ENCODE measurements at regions not wholly inside any gene's neighbourhood (a gene's known extent, or its start where the extent isn't known, plus 50 kb on each side); places are given as distances from the start of the nearest gene placed in this dataset.

DNA sequence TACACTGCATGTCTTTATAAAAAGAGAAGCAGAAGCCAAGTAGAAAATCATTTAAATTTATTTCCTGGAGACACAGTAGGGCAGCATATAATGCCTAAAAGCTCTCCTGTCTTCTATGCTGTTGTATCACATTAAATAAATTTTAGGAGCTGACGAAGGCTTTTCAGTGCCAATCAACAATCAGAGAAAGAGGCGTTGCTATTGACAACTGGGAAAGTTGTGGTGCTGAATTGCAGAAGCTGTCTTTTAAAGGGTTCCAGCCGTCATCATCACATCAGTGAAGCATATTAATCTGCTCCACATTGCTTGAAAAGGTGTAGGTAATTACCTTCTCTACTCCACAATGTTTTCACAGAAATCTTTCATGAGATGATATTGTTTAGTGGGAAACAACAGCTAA is 103.9 kb downstream of the FSCB start:
- no peak for DNase-seq (ENCODE audit: low spot score)
- Histone ChIP-seq H3K4me2 (ENCODE audit: low read depth, low read length) (no peak overlapping the region), H4K20me1 (ENCODE audit: insufficient read depth, low read length) (no peaks in the 10 kb centered on the region), H3K4me3 (replicated peaks in 1 of 3; ENCODE audit: insufficient read depth in 1 of 3, low read depth in 2 of 3, low read length in 3 of 3) (no peak overlapping the region), H3K27me3 (ENCODE audit: control insufficient read depth in 1 of 2, insufficient read depth in 2 of 2, low read length in 2 of 2) (no peaks in the 10 kb centered on the region), H3K4me1 (ENCODE audit: insufficient read depth, low read length) (no peaks in the 10 kb centered on the region), H3K9me3 (ENCODE audit: low read length) (peaks cover 18% of the 10 kb centered on the region), H3K79me2 (ENCODE audit: insufficient read depth, low read length) (no peaks in the 10 kb centered on the region), H3K27ac (ENCODE audit: extremely low read length, insufficient read depth, low read length) (no peak overlapping the region), H3K36me3 (replicated peaks in 1 of 2; ENCODE audit: control insufficient read depth in 1 of 2, insufficient read depth in 2 of 2, low read length in 2 of 2) (no peaks in the 10 kb centered on the region), H3K9ac (ENCODE audit: insufficient read depth, low read depth, low read length) (no peak overlapping the region), H2AFZ (ENCODE audit: low read length) (no peak overlapping the region)
- in situ Hi-C loops (cut with HindIII; ENCODE audit: extremely low pct_ligation_motif_present, low pct_unique_long_range_greater_than_20kb) (no loop called here), intact Hi-C loops (cut with micrococcal nuclease; ENCODE audit: unreplicated experiment) (no loop called here)
- TF ChIP-seq RFX5 (IDR thresholded peaks at IDR 0.05; ENCODE audit: low read depth, low read length) (no peak), ZNF430 (CRISPR knock-in tag; IDR thresholded peaks at IDR 0.05) (no peak), STAT5B (CRISPR knock-in tag; IDR thresholded peaks at IDR 0.05) (no peak), NFKBIZ (CRISPR knock-in tag; IDR thresholded peaks at IDR 0.05) (no peak), ZNF484 (CRISPR knock-in tag; IDR thresholded peaks at IDR 0.05; ENCODE audit: borderline replicate concordance, low read depth) (no peak), ARNTL (CRISPR knock-in tag; IDR thresholded peaks at IDR 0.05) (no peak), HDAC1 (CRISPR knock-in tag; IDR thresholded peaks at IDR 0.05) (no peak), ZFP62 (CRISPR knock-in tag; IDR thresholded peaks at IDR 0.05) (no peak), AKAP8 (CRISPR knock-in tag; IDR thresholded peaks at IDR 0.05) (no peak)
- TF ChIP-seq, protein P1, sequence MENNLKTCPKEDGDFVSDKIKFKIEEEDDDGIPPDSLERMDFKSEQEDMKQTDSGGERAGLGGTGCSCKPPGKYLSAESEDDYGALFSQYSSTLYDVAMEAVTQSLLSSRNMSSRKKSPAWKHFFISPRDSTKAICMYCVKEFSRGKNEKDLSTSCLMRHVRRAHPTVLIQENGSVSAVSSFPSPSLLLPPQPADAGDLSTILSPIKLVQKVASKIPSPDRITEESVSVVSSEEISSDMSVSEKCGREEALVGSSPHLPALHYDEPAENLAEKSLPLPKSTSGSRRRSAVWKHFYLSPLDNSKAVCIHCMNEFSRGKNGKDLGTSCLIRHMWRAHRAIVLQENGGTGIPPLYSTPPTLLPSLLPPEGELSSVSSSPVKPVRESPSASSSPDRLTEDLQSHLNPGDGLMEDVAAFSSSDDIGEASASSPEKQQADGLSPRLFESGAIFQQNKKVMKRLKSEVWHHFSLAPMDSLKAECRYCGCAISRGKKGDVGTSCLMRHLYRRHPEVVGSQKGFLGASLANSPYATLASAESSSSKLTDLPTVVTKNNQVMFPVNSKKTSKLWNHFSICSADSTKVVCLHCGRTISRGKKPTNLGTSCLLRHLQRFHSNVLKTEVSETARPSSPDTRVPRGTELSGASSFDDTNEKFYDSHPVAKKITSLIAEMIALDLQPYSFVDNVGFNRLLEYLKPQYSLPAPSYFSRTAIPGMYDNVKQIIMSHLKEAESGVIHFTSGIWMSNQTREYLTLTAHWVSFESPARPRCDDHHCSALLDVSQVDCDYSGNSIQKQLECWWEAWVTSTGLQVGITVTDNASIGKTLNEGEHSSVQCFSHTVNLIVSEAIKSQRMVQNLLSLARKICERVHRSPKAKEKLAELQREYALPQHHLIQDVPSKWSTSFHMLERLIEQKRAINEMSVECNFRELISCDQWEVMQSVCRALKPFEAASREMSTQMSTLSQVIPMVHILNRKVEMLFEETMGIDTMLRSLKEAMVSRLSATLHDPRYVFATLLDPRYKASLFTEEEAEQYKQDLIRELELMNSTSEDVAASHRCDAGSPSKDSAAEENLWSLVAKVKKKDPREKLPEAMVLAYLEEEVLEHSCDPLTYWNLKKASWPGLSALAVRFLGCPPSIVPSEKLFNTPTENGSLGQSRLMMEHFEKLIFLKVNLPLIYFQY (CRISPR knock-in tag; IDR thresholded peaks at IDR 0.05; ENCODE audit: borderline replicate concordance) = no peak
- TF ChIP-seq, protein P2, sequence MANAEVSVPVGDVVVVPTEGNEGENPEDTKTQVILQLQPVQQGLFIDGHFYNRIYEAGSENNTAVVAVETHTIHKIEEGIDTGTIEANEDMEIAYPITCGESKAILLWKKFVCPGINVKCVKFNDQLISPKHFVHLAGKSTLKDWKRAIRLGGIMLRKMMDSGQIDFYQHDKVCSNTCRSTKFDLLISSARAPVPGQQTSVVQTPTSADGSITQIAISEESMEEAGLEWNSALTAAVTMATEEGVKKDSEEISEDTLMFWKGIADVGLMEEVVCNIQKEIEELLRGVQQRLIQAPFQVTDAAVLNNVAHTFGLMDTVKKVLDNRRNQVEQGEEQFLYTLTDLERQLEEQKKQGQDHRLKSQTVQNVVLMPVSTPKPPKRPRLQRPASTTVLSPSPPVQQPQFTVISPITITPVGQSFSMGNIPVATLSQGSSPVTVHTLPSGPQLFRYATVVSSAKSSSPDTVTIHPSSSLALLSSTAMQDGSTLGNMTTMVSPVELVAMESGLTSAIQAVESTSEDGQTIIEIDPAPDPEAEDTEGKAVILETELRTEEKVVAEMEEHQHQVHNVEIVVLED (CRISPR knock-in tag; IDR thresholded peaks at IDR 0.05; ENCODE audit: borderline replicate concordance) = no peak
- TF ChIP-seq, protein P3, sequence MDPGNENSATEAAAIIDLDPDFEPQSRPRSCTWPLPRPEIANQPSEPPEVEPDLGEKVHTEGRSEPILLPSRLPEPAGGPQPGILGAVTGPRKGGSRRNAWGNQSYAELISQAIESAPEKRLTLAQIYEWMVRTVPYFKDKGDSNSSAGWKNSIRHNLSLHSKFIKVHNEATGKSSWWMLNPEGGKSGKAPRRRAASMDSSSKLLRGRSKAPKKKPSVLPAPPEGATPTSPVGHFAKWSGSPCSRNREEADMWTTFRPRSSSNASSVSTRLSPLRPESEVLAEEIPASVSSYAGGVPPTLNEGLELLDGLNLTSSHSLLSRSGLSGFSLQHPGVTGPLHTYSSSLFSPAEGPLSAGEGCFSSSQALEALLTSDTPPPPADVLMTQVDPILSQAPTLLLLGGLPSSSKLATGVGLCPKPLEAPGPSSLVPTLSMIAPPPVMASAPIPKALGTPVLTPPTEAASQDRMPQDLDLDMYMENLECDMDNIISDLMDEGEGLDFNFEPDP (CRISPR knock-in tag; conservative IDR thresholded peaks at IDR 0.05) = no peak
- TF ChIP-seq, protein P4, sequence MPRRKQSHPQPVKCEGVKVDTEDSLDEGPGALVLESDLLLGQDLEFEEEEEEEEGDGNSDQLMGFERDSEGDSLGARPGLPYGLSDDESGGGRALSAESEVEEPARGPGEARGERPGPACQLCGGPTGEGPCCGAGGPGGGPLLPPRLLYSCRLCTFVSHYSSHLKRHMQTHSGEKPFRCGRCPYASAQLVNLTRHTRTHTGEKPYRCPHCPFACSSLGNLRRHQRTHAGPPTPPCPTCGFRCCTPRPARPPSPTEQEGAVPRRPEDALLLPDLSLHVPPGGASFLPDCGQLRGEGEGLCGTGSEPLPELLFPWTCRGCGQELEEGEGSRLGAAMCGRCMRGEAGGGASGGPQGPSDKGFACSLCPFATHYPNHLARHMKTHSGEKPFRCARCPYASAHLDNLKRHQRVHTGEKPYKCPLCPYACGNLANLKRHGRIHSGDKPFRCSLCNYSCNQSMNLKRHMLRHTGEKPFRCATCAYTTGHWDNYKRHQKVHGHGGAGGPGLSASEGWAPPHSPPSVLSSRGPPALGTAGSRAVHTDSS (CRISPR knock-in tag; conservative IDR thresholded peaks at IDR 0.05) = no peak
- no peak for FAIRE-seq
- ChIA-PET CTCF (ENCODE audit: low intra/inter-chr PET ratio, low total read pairs) (no interaction called here), POLR2A (no interaction called here)
- no peak for ATAC-seq
- BruUV-seq (replicated peaks) = no TSS peak
- 2% methylated on average over 3 of the region's 3 CpGs for WGBS (ENCODE audit: low lambda C conversion rate)
